Stimulated activated CD4-positive, alpha-beta T cell treated with anti-CD3 and anti-CD28 coated beads, TNF-alpha, amount 100 ng/mL, for 4 hours (primary cell): ENCODE measurements at regions not wholly inside any gene's neighbourhood (a gene's known extent, or its start where the extent isn't known, plus 50 kb on each side); places are given as distances from the start of the nearest gene placed in this dataset.
A peak's percentile ranks its signal among the peaks of the same experiment; 100 is the strongest.

Experiments used
- DNase-seq, 3 experiments: peaks; one replicate each; pipeline ENCODE4 v3.0.0-alpha.2; 2020; ENCODE audit warnings: low read depth in 3 of 3

DNA sequence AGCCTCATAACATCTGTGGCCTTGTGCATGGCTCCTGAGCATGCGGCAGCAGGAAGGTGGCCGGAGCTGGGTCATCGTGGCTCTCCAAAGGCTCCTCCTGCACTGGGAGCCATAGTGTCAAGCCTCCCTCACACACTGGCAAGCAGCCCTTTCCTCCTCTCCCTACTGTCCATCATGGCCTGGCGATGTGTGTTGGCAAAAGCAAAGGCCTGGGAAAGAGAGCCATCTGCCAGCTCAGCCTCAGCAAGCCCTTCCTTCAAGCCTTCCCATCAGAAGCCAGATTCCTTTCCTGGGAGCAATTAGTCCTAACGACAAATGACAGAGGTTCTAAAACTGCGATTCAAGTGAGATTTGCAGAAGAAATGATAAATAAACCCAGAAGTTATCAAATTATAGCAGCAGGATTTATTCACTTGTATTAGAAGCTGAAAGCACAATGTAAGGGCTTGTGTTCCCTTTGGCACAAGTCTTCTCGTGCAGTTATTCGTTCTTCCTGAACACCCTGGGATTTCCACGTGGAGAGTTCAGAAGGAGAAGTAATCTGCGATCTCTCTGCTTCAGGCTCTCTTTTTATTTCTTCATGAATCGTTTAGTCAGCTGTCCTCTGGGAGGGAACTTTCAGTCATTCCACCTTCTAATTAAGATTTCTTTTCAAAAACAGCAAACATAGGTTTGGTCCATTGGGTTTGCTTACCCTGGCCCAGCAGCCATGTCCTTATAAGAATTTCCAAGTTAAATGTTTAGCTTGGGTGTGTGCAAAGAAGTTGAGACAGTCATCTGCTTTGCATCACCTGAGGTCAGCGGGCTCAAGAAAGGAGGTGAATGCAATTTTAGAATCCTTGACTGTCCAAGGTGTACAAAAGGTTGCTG, 110.3 kb upstream of the TMC3 start:
- no peak for DNase-seq

DNA sequence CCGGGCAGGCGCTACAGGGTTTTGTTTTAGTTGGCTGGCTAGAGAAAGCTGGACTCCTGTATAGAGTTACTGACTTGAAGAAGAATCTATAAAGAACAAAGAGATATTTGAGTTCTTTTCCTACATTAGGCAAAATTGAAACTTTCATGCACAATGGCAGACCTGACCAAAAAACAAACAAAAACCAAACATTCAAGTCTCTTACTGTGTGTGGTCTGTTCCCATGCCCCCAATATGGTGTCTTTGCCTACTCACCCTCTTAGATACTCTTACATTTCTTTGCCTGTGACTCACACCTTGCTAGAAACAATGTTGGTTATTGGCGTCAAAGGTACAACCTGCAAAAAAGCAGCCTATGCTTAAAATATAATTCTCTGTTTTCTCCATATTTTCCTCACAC, 109.5 kb upstream of the TMC3 start:
- DNase-seq = no peak

DNA sequence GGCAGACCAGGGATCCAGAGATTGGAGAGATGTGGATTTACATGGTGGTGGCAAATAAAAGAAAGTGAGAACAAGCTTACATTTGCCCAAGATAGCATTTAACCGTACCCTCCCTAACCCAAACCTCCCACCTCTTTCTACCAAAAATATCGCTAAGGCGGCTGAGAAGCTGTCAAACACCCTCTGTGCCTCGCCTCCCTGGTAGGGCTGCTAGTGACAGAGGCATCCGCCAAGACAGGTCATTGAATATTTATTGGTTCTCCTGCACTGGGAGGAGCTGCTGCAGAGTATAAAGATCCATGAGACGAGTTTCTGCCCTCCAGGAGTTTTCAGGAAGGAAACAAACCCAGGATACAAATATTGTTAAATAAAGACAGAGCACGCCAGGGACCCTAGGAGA, 107.3 kb upstream of the TMC3 start:
- no peak for DNase-seq

DNA sequence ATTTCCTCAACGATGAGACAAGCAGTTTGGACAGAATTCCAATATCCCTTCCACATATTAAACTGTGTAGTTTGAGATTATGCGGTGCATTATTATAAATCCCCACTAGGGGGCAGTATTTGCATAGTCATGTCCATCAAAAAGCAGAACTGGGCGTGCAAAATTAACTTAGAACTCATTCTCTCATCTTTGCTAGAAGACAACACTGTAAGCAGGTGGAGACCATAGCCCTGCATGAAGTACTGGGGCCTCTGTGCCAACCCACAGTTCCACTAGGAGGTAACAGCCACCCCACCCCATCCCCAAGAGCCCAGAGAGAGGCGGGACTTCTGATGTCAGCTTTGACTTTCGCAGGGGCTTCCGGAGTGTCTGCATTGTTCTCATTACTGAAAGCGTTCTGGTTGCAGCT, 106.6 kb upstream of the TMC3 start:
- peak in 1 of 3 experiments; percentile 3 for DNase-seq

DNA sequence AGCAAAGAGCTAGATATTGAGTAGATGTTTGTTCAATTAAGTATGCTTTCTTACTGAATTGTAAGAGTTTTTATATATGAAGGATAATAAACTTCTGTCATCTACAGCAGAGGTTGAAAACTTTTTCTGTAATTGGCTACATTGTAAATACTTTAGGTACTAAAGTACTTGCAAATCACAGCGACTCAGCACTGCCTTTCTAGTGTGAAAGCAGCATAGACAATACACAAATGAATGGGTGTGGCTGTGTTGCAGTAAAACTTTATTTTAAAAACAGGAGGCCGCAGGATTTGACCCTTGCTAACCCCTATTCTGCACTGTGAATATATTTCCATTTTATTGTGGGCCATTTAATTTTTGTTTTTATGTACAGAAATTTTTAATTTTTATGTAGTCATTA, 104.3 kb upstream of the TMC3 start:
- DNase-seq = no peak

DNA sequence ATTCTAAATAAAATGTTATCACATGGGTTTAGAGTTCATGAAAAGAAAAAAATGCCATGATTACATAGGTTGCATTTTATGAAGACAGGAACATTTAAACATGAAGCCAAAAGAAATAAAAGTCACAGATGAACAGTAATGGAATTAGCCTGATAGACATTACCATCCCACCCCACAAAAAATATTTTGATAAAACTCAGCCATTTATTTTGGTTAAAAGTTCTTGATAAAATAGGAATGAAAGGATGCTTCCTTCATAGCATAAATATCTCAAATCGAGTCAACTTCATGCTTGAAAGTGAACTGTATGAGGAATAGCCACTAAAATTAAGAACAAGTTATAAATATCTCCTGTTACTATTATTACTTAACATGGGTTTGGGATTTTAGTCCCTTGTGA, 101.9 kb upstream of the TMC3 start:
- no peak for DNase-seq

DNA sequence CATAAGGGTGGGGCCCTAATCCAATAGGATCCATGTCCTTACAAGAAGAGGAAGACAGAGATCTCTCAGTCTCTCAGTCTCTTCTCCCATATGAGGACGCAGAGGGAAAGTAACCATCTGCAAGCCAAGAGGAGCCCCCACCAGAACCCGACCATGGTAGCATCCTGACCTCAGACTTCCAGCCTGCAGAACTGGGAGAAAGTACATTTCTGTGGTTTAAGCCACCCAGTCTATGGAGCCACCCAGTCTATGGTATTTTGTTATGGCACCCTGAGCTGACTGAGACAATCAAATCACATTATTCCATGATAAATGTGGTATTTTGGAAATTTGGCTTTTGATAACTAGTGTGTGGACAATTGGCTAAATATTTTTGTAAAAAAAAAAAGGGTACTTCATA, 101.5 kb upstream of the TMC3 start:
- DNase-seq = no peak

DNA sequence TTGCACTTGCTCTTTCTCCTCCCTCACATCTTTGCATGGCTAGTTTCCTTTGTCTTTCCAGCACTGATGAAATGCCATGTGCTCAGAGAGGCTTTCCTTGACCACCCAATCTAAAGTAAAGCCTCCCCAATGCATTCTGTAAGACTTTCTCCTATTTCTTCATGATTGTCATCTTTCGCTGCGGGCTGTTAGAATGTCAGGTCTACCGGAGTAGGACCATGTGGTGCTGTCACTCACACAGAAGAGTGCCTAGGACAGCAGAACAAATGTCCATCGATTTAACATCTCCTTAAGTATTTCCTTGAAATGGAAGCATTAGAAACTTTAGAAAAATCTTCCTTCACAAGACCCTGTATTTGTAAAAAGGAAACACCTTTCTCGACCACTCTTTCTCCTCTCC, 99.9 kb upstream of the TMC3 start:
- no peak for DNase-seq

DNA sequence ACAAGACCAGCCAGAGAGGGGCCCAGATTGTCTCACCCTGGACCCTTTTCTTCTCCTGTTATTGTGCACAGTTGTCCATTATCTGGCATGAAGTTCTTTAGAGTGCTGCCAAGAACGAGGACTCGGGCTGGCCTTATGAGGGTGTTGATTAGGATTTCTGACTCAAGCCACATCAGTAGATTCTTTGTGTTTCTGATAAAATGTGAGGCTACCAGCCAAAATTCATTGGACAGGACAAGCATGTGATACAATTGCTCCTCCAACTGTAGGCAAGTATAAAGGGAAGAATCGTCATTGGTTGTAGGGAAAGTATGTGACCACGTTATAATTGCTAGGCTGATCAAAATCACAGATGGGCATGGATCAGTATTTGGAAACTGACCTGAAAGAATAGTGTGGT, 99.2 kb upstream of the TMC3 start:
- DNase-seq = no peak

DNA sequence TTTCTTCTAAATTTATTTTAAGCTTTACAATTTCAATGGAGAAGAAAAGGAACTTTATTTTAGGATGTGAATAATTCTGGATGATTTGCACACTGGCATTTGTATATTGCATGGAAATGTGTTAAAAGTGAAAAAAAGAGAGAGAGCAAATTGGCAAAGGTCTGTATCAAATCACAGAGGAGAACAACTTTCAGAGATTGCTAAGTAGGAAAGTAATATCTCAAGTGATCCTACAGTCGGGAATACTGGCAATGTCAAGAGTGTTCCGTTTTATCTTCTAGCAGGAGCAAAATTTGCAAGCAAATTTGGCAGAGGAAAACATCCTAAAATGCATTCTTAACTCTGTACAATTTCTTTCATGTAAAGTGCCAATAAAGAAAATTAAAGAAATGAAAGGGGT, 97.1 kb upstream of the TMC3 start:
- no peak for DNase-seq

DNA sequence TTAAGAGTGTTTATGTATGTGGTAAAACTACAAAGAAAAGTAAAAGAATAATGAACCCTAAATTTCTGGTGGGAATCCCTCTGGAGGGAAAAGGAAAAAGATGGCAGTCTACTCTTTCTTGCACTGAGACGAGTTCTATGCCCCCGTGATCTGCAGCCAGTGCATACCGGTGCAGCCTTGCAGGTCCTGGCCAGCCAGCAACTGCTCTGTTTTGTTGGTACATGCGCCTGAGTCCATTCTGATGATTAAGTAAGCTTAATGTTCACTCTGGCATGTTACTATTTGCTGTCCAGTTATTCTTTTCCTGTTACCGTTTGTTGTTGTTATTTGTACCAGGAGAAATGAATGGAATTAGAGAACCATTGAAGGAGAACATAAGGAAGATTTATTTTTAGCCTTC, 95.1 kb upstream of the TMC3 start:
- no peak for DNase-seq

DNA sequence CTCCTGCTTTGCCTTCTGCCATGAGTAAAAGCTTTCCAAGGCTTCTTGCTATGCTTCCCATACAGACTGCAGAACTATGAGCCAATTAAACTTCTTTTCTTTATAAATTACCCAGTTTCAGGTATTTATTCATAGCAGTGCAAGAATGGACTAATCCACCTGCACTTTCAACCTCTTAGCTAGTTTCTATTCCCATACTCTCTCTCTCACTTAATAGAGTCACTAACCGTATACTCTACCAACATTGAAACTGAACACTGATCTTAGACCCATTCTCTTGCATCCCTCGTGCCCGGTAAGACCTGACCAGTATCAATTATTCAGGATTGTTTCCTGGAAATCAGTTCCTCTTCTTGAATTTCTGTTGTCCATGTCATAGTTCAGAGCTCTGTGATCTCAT, 92.7 kb upstream of the TMC3 start:
- DNase-seq = no peak

DNA sequence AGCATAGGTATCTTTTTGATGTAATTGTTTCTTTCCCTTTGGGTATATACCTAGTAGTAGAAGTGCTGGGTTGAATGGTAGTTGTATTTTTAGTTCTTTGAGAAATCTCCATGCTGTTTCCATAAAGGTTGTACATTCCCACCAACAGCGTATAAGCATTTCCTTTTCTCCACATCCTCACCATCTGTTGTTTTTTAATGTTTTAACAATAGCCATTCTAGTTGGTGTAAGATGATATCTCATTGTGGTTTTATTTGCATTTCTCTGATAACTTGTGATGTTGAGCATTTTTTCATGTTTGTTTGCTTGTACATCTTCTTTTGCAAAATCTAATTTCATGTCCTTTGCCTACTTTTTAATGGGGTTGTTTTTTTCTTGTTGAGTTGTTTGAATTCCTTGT, 80.0 kb upstream of the TMC3 start:
- DNase-seq = no peak

DNA sequence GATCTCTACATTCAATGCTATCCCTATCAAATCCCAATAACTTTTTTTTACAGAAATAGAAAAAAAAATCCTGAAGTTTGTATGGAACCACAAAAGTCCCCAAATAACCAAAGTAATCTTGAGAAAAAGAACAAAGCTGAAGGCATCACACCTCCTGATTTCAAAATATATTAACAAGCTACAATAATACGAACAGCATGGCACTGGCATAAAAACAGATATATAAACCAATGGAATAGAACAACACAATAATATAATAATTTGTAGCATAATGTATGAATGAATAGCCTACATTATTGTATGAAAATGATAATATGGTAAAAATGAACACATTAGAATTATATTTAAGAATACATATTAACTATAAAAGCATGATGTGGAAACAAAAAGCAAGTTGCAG, 76.7 kb upstream of the TMC3 start:
- DNase-seq = no peak

DNA sequence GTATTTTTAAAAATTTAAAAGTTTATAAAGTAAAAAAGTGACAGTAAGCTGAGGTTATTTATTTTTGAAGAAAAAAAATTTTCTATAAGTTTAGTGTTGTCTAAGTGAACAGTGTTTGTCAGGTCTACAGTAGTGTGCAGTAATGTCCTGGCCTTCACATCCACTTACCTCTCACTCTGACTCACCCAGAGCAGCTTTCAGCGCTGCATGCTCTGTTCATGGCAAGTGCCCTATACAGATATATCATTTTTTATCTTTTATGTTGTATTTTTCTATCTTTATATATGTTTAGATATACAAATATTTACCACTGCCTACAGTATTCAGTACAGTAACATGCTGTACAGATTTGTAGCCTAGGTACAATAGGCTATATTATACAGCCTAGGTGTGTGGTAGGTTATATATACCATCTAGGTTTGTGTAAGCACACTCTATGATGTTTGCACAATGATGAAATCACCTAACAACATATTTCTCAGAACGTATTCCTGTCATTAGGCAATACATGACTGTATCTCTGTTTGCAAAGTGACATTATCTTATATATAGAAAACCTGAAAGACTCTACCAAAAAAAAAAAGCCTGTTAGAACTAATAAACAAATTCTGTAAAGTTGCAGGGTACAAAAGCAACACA, 75.9 kb upstream of the TMC3 start:
- DNase-seq = no peak

DNA sequence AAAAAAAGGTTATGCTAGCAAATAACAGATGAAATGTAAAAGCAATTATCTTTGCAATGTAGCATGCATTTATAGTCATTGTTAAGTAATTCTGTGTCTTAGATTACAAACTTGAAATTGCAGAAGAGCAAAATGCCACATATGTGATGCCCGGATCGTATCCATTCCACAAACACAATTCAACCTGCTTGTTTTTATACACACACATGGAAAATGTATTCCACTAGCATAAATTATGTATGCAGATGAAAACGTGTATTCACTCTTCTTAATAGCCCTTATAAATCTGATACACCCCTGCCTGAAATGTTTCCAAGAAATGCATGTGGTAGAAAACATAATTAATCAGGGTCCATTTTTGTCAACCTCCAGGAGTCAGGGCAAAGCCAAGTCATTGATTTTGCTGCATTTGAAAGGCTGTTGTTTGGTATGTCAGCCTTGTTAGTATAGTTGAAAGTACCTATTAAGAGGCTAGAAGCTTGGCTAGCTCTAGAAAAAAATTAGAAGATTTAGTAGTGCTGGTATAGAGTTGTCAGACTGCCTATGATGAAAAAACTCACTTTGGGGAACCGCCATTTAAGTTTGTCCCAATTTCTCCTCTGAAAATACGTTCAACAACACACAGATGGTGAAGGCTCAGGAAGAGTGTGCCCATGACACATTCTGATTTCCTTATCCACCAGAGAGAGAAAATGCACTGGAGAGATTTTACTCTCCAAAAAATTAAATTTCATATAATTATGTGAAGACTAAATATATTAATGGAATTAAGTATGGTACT, 69.2 kb upstream of the TMC3 start:
- no peak for DNase-seq

DNA sequence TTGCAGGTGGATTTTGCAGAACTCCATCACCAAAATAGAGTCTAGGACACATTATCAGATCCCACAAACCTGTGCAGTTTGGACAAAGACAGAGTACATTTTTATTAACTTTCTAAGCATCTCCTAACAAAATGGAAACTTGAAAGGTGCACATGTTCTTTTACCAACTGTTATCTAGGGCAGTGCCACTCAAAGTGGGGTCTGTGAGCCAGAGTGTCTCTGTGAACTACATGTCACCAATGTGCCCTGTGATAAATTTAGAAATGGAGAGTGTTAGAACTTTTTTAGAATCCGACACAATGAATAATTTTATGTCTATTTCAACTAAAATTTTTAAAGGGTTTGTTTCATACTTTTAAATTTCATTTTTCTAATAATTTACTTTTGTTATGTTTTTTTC, 68.4 kb upstream of the TMC3 start:
- DNase-seq = no peak

DNA sequence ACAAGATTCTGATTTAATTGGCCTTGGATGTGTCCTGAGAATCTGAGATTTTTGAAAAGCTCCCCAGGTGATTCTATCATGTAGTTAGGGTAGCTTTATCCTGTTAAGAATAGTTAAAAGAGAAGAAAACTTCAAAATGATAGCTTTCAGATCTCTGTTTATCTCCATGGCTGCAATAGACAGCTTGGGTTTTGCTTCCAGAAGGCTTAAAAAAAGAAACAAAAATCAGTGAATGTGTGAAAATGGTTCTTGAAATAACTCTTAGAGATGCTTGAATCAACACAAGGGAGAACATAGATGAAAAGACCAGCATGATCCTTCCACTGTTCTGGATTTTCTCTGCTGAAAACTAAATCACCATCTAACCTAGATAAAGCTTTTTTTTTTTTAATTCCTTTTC, 60.8 kb upstream of the TMC3 start:
- DNase-seq = no peak

DNA sequence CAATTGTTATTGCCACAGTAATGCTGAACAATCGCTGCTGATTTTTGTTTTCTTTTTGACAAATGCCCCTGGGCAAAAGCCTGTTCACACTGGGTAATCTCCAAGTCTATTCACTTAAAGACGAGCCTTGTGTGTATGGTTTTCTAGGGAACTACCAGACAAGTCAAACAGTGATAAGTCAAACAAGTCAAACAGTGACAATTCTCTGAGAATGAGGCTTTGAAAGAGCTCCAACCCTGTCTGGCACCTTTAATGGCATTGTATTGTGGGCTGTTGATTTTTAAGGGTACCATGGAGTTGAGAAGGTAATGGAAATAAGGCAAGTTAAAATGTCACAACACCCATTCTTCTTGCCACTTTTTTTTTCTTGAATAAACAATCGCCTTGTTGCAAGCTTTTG, 59.4 kb upstream of the TMC3 start:
- no peak for DNase-seq

DNA sequence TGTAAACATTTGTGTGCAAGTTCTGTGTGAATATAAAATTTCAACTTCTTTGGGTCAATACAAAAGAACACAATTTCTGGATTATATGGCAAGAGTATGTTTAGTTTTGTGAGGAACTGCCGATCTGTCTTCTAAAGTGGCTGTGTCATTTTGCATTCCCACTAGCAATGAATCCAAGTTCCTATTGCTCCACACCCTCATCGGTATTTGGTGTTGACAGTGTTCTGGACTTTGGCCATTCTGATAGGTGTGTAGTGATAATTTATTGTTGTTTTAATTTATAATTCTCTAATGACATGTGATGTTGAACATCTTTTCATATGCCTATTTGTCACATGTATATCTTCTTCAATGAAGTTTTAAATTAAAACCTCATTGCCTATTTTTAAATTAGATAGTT, 58.2 kb upstream of the TMC3 start:
- no peak for DNase-seq

DNA sequence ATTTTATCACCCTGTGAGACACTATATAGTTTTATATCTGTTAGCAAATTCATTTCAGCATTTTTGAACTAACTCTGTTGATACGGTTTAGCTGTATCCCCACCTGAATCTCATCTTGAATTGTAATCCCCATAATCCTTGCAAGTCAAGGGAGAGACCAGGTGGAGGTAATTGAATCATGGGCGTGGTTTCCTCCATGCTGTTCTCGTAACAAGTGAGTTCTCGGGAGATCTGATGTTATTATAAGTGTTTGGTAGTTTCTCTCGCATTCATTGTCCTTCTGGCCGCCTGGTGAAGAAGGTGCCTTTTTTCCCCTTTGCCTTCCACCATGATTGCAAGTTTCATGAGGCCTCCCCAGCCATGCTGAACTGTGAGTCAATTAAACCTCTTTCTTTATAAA, 53.2 kb upstream of the TMC3 start:
- DNase-seq = no peak

DNA sequence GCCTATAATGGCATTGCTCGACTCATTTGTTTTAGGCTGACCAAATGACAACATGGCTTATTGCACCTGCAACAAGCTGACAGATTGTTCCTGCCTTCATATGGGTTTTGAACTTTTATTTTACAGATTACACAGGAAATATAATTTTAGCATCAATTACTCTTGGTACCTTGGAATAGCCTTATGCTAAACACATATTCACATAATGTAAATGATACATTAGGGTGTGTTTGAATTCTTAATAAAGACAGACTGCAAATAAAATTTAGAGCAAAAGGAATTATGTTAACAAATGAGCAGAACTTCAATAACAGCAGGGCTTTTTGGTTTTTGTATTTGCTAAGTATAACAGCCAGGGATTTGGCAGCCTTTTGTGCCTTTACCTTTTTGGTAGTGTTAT, 51.9 kb upstream of the TMC3 start:
- no peak for DNase-seq
